K562 (cell line): ENCODE measurements at regions not wholly inside any gene's neighbourhood (a gene's known extent, or its start where the extent isn't known, plus 50 kb on each side); places are given as distances from the start of the nearest gene placed in this dataset.

ENCODE experiments used
- ATAC-seq: fragments of 200-7000 bp; cut with Tn5 transposase; 3 replicates; pipeline ENCODE4 v1.9.1; 2020; ENCODE audit warnings: moderate library complexity
- BruUV-seq: library from RNA; stranded (reverse); fragments of 400-500 nt; replicated peaks from 2 replicates; lab custom pipeline; 2021; lab: Mats Ljungman, UMichigan
- CTCF ChIA-PET: fragments of 300-600 bp; formaldehyde crosslinking; extraction: SDS; loops from one replicate; lab custom pipeline; 2021; ENCODE audit warnings: low intra/inter-chr PET ratio; lab: Yijun Ruan, JAX
- POLR2A ChIA-PET: fragments of 300-600, 350-650 bp; sonication (Branson Sonifier 250); formaldehyde crosslinking; extraction: SDS; loops from one replicate; lab custom pipeline; 2021; ENCODE audit warnings: antibody characterized with exemption, inconsistent platforms; lab: Yijun Ruan, JAX
- DNase-seq, 4 experiments: peaks; one replicate each; pipeline versions ENCODE4 v3.0.0 to v3.0.0-alpha.2; 2011 to 2018; ENCODE audit warnings: low spot score in 3 of 4, mixed read lengths in 3 of 4; ENCODE audit errors: extremely low read depth in 1 of 4
- FAIRE-seq: peaks from 2 replicates; lab custom pipeline; 2011; peaks lifted over from hg19 to GRCh38; lab: Jason Lieb, UNC
- H2AFZ ChIP-seq: 2 replicates; pipeline ENCODE4 v1.6.0; 2011; ENCODE audit warnings: low read depth, low read length, control low read depth, inconsistent platforms
- H3K27ac ChIP-seq: fragments of 200-600 bp; 3 replicates; pipeline ENCODE4 v1.8.0; 2011; ENCODE audit warnings: low read depth, mild to moderate bottlenecking, control low read depth, inconsistent platforms, low read length, moderate library complexity, mixed read lengths; ENCODE audit errors: extremely low read depth
- H3K27me3 ChIP-seq, 2 experiments: fragments of 300-600 bp in 1 of 2; 2 replicates in 1 of 2; 3 replicates in 1 of 2; pipeline versions ENCODE4 v1.6.0 to v1.8.0; 2011; ENCODE audit warnings: inconsistent platforms in 2 of 2, low read length in 2 of 2, mild to moderate bottlenecking in 1 of 2, mixed read lengths in 1 of 2, moderate library complexity in 1 of 2; ENCODE audit not compliant: control insufficient read depth in 2 of 2, insufficient read depth in 2 of 2
- H3K36me3 ChIP-seq: fragments of 300-600 bp; 3 replicates; pipeline ENCODE4 v1.8.0; 2011; ENCODE audit warnings: mild to moderate bottlenecking, low read length, inconsistent platforms; ENCODE audit not compliant: control insufficient read depth, insufficient read depth
- H3K4me1 ChIP-seq, 2 experiments: fragments of 200-600 bp in 1 of 2; replicated peaks in 1 of 2; 2 replicates in 1 of 2; 3 replicates in 1 of 2; pipeline versions ENCODE4 v1.5.1 to v1.8.0; 2011; ENCODE audit warnings: inconsistent platforms in 2 of 2, low read length in 2 of 2, mild to moderate bottlenecking in 1 of 2, mixed read lengths in 1 of 2, moderate library complexity in 1 of 2; ENCODE audit not compliant: control insufficient read depth in 2 of 2, insufficient read depth in 2 of 2
- H3K4me2 ChIP-seq: 2 replicates; pipeline ENCODE4 v1.6.1; 2011; ENCODE audit warnings: low read length, control low read depth, inconsistent platforms, mixed read lengths; ENCODE audit not compliant: insufficient read depth
- H3K4me3 ChIP-seq: fragments of 200-600 bp; sonication (generic), shearing (Covaris generic); 2 replicates; pipeline ENCODE4 v1.5.1; 2016; ENCODE audit warnings: control low read depth, inconsistent platforms
- H3K79me2 ChIP-seq: fragments of 200-600 bp; 3 replicates; pipeline ENCODE4 v1.8.0; 2011; ENCODE audit warnings: low read length, inconsistent platforms; ENCODE audit not compliant: control insufficient read depth, insufficient read depth
- H3K9ac ChIP-seq, 2 experiments: 2 replicates each; pipeline versions ENCODE4 v1.6.0 to v1.6.1; 2011; ENCODE audit warnings: low read depth in 2 of 2, low read length in 2 of 2, control low read depth in 1 of 2, inconsistent platforms in 1 of 2, mild to moderate bottlenecking in 1 of 2, mixed read lengths in 1 of 2; ENCODE audit not compliant: insufficient read depth in 1 of 2
- H3K9me1 ChIP-seq: one replicate; pipeline ENCODE4 v1.6.0; 2011; ENCODE audit warnings: inconsistent platforms, mild to moderate bottlenecking, low read length, moderate library complexity; ENCODE audit not compliant: control insufficient read depth, insufficient read depth
- H3K9me3 ChIP-seq: replicated peaks from 2 replicates; pipeline ENCODE4 v1.5.1; 2011; ENCODE audit warnings: low read depth, low read length, inconsistent platforms; ENCODE audit not compliant: control insufficient read depth, insufficient read depth
- H4K20me1 ChIP-seq: replicated peaks from 2 replicates; pipeline ENCODE4 v1.6.1; 2011; ENCODE audit warnings: low read length, inconsistent platforms, mixed read lengths; ENCODE audit not compliant: control insufficient read depth, insufficient read depth
- CBFB ChIP-seq: sonication (generic); formaldehyde crosslinking; IDR thresholded peaks from 2 replicates; pipeline ENCODE4 v1.4.0; 2020; ENCODE audit warnings: mild to moderate bottlenecking, missing genetic modification reagents
- COPS2 ChIP-seq: fragments of 450-650 bp; conservative IDR thresholded peaks from 2 replicates; pipeline ENCODE4 v1.6.1; 2016; ENCODE audit warnings: mild to moderate bottlenecking, moderate library complexity
- CSDE1 ChIP-seq, 2 experiments: fragments of 450-650 bp; IDR thresholded peaks; 2 replicates each; pipeline ENCODE4 v1.6.1; 2016; ENCODE audit warnings: mild to moderate bottlenecking in 1 of 2
- DACH1 ChIP-seq: fragments of 450-650 bp; IDR thresholded peaks from 2 replicates; pipeline ENCODE4 v1.6.1; 2018; ENCODE audit not compliant: partially characterized antibody
- DIDO1 ChIP-seq: fragments of 450-650 bp; IDR thresholded peaks from 2 replicates; pipeline ENCODE4 v1.6.1; 2016; ENCODE audit warnings: low read depth, missing biosample characterization, missing genetic modification characterization
- GABPB2 ChIP-seq: fragments of 250-450 bp; sonication (Bioruptor Pico); conservative IDR thresholded peaks from 2 replicates; pipeline ENCODE4 v1.5.1; 2021; ENCODE audit warnings: mild to moderate bottlenecking
- MTA2 ChIP-seq: fragments of 450-650 bp; IDR thresholded peaks from 2 replicates; pipeline ENCODE4 v1.6.1; 2016; ENCODE audit warnings: low read depth
- NUFIP1 ChIP-seq: fragments of 450-650 bp; IDR thresholded peaks from 2 replicates; pipeline ENCODE4 v1.6.1; 2018; ENCODE audit not compliant: partially characterized antibody
- PYGO2 ChIP-seq: fragments of 450-650 bp; IDR thresholded peaks from 2 replicates; pipeline ENCODE4 v1.6.1; 2016; ENCODE audit warnings: mild to moderate bottlenecking, missing genetic modification characterization, moderate library complexity, missing compliant biosample characterization
- RBM34 ChIP-seq: fragments of 200-400 bp; formaldehyde crosslinking; IDR thresholded peaks from 2 replicates; pipeline ENCODE4 v1.6.1; 2018; ENCODE audit warnings: low read length, borderline replicate concordance; ENCODE audit not compliant: insufficient read depth
- SMAD2 ChIP-seq: fragments of 150-350 bp; IDR thresholded peaks from 2 replicates; pipeline ENCODE4 v1.6.1; 2014; ENCODE audit warnings: low read depth, mild to moderate bottlenecking, low read length
- TRIM24 ChIP-seq, 2 experiments: fragments of 450-650 bp; IDR thresholded peaks; 2 replicates each; pipeline ENCODE4 v1.6.1; 2016
- ZNF124 ChIP-seq: sonication (generic); formaldehyde crosslinking; IDR thresholded peaks from 2 replicates; pipeline ENCODE4 v1.8.1; 2022; ENCODE audit warnings: missing genetic modification reagents
- ZNF436 ChIP-seq: fragments of 250-450, 450-650 bp; sonication (Bioruptor Pico); formaldehyde crosslinking; IDR thresholded peaks from 2 replicates; pipeline ENCODE4 v1.7.0; 2020; ENCODE audit warnings: mild to moderate bottlenecking
- whole genome bisulfite sequencing: fragments of 100-300 bp; shearing (Covaris generic); methylation state at CpG from one replicate; pipeline ENCODE4 v1.1.6; 2016; ENCODE audit warnings: low coverage, mixed read lengths; ENCODE audit not compliant: insufficient coverage; ENCODE audit errors: missing lambda C conversion rate; 5-methylcytosine and 5-hydroxymethylcytosine counted together
- in situ Hi-C: fragments of 300-500 bp; cut with MboI; formaldehyde crosslinking; loops from 4 replicates; pipeline ENCODE4 v1.15.0; 2018; ENCODE audit warnings: inconsistent platforms, mixed read lengths
- intact Hi-C: fragments of 100-400 bp; cut with micrococcal nuclease; formaldehyde crosslinking; loops from 2 replicates; pipeline ENCODE4 v1.14.2; 2022
- TF ChIP-seq, protein P1 (sequence below): fragments of 450-650 bp; IDR thresholded peaks from 2 replicates; pipeline ENCODE4 v1.6.1; 2016; ENCODE audit warnings: antibody characterized with exemption
- TF ChIP-seq, protein P2 (sequence below): fragments of 450-650 bp; formaldehyde crosslinking; IDR thresholded peaks from 2 replicates; pipeline ENCODE4 v1.4.0; 2020; ENCODE audit warnings: mild to moderate bottlenecking, mixed read lengths
- TF ChIP-seq, protein P3 (sequence below): sonication (generic); formaldehyde crosslinking; IDR thresholded peaks from 2 replicates; pipeline ENCODE4 v1.8.1; 2022; ENCODE audit warnings: missing genetic modification reagents
- TF ChIP-seq, protein P4 (sequence below): fragments of 200-800 bp; sonication (Bioruptor generic); IDR thresholded peaks from 2 replicates; pipeline ENCODE4 v1.6.1; 2017; ENCODE audit warnings: missing genetic modification characterization, missing compliant biosample characterization

DNA sequence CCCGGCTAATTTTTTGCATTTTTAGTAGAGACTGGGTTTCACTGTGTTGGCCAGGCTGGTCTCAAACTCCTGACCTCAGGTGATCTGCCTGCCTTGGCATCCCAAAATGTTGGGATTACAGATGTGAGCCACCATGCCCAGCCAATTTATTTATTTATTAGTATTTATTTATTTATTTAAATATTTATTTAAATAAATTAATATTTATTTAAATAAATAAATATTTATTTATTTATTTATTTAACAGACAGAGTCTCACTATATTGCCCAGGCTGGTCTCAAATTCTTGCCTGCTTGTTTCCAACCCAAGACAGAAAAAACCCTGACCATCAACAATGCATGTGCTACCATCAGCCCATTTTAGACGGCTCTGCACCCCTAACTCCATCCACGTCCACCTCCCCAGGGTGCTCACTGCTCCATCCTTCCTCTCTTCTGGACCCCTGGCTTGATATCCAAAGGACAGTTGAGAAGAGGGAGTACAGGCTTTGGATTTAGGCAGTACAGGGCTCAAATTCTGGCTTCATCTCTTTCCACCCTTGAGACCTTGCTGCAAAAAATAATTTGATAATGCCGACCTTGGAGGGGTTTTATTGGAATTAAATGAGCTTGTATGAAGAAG, 232.6 kb downstream of the MED10 start:
- Histone ChIP-seq H3K9ac (no peak overlapping the region), H3K36me3 (no peaks in the 10 kb centered on the region), H3K4me2 (no peak overlapping the region), H2AFZ (no peak overlapping the region), H3K27ac (no peak overlapping the region), H3K79me2 (no peaks in the 10 kb centered on the region), H3K9me1 (no peaks in the 10 kb centered on the region), H4K20me1 (no peaks in the 10 kb centered on the region), H3K9me3 (no peaks in the 10 kb centered on the region), H3K4me1 (no peaks in the 10 kb centered on the region), H3K4me3 (no peak overlapping the region), H3K27me3 (no peaks in the 10 kb centered on the region; a peak in 2 of 5 replicates)
- WGBS, result 0% methylated on average over 4 of the region's 4 CpGs
- no TSS peak for BruUV-seq
- DNase-seq (no peak), ATAC-seq (no peak), FAIRE-seq (no peak)
- in situ Hi-C loops, result no loop called here
- ChIA-PET CTCF (no interaction called here), POLR2A (no interaction called here)
- intact Hi-C loops, result no loop called here
- TF ChIP-seq ZNF436 (CRISPR knock-in tag) (no peak), CSDE1 (IDR thresholded peaks at IDR 0.05) (no peak), PYGO2 (tag) (no peak), DACH1 (no peak), MTA2 (no peak), TRIM24 (IDR thresholded peaks at IDR 0.05) (no peak), RBM34 (no peak), CBFB (CRISPR knock-in tag) (no peak), ZNF124 (no peak), DIDO1 (no peak), GABPB2 (CRISPR knock-in tag) (no peak), NUFIP1 (no peak), SMAD2 (no peak), COPS2 (no peak)
- TF ChIP-seq, protein P1, sequence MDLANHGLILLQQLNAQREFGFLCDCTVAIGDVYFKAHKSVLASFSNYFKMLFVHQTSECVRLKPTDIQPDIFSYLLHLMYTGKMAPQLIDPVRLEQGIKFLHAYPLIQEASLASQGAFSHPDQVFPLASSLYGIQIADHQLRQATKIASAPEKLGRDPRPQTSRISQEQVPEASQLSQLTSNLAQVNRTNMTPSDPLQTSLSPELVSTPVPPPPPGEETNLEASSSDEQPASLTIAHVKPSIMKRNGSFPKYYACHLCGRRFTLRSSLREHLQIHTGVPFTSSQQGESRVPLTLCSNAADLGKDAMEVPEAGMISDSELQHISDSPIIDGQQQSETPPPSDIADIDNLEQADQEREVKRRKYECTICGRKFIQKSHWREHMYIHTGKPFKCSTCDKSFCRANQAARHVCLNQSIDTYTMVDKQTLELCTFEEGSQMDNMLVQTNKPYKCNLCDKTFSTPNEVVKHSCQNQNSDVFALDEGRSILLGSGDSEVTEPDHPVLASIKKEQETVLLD, result no peak
- TF ChIP-seq, protein P2, sequence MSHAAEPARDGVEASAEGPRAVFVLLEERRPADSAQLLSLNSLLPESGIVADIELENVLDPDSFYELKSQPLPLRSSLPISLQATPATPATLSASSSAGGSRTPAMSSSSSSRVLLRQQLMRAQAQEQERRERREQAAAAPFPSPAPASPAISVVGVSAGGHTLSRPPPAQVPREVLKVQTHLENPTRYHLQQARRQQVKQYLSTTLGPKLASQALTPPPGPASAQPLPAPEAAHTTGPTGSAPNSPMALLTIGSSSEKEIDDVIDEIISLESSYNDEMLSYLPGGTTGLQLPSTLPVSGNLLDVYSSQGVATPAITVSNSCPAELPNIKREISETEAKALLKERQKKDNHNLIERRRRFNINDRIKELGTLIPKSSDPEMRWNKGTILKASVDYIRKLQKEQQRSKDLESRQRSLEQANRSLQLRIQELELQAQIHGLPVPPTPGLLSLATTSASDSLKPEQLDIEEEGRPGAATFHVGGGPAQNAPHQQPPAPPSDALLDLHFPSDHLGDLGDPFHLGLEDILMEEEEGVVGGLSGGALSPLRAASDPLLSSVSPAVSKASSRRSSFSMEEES (CRISPR knock-in tag), result no peak
- TF ChIP-seq, protein P3, sequence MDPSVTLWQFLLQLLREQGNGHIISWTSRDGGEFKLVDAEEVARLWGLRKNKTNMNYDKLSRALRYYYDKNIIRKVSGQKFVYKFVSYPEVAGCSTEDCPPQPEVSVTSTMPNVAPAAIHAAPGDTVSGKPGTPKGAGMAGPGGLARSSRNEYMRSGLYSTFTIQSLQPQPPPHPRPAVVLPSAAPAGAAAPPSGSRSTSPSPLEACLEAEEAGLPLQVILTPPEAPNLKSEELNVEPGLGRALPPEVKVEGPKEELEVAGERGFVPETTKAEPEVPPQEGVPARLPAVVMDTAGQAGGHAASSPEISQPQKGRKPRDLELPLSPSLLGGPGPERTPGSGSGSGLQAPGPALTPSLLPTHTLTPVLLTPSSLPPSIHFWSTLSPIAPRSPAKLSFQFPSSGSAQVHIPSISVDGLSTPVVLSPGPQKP, result no peak
- TF ChIP-seq, protein P4, sequence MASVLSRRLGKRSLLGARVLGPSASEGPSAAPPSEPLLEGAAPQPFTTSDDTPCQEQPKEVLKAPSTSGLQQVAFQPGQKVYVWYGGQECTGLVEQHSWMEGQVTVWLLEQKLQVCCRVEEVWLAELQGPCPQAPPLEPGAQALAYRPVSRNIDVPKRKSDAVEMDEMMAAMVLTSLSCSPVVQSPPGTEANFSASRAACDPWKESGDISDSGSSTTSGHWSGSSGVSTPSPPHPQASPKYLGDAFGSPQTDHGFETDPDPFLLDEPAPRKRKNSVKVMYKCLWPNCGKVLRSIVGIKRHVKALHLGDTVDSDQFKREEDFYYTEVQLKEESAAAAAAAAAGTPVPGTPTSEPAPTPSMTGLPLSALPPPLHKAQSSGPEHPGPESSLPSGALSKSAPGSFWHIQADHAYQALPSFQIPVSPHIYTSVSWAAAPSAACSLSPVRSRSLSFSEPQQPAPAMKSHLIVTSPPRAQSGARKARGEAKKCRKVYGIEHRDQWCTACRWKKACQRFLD (CRISPR knock-in tag), result no peak
